ENCODE measurements at regions not wholly inside any gene's neighbourhood (a gene's known extent, or its start where the extent isn't known, plus 50 kb on each side); places are given as distances from the start of the nearest gene placed in this dataset.

DNA sequence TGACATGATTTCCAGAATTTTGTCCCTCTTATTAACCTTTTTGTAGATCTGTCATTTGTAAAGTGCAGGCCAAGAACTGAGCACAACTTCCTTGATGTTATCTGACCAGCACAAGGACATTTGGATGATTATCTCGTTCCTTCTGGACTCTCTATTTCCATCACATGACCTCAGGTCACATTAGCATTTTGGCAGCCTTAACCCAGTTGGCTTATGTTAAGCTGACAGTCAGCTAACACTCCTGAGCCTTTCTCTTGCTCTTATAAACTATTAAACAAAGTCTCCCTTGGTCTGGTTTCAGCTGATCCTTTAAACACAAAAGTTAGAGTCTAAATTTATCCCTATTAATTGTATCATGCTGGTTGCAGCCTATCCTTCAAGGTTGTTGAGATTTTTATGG is 167.2 kb upstream of the RBBP8 start:
- H3K36me3 ChIP-seq: no peaks in the 10 kb centered on the region
- H3K4me1 ChIP-seq: no peaks in the 10 kb centered on the region
- 25 to 33% methylated on average over 1 of the region's 1 CpG for WGBS, 2 donors
- intact Hi-C loops (cut with DNase I): no loop called here
- no peak for TF ChIP-seq CTCF (IDR thresholded peaks at IDR 0.05)
- TF ChIP-seq POLR2A (IDR thresholded peaks at IDR 0.05): no peak
- no peaks in the 10 kb centered on the region for H3K27me3 ChIP-seq
- H3K9me3 ChIP-seq: no peaks in the 10 kb centered on the region
- no peak for DNase-seq
- no peak overlapping the region for H3K27ac ChIP-seq
- H3K4me3 ChIP-seq: no peak overlapping the region

DNA sequence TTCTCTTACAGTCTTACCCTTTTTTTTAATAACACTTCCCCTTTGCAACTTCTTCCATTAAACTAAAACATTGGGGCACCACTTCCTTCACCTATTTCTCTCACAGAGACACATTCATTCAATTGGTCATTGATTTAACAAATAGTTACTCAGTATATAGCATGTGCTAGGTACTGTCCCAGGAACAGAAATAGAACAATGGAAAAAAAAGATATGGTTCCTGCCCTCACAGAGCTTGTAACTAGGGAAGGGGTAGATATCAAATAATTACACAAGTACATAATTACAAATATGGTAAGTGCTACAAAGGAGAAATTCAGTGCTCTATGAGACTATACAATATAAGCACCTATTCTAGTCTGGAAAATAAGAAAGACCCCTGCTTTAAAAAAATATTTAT is 165.5 kb upstream of the RBBP8 start:
- H3K27ac ChIP-seq: no peak overlapping the region
- intact Hi-C loops (cut with DNase I): no loop called here
- no peaks in the 10 kb centered on the region for H3K4me1 ChIP-seq
- H3K27me3 ChIP-seq: no peaks in the 10 kb centered on the region
- no peak for DNase-seq
- no peaks in the 10 kb centered on the region for H3K36me3 ChIP-seq
- no peak for TF ChIP-seq POLR2A (IDR thresholded peaks at IDR 0.05)
- no peak for TF ChIP-seq CTCF (IDR thresholded peaks at IDR 0.05)
- no peak overlapping the region for H3K4me3 ChIP-seq
- H3K9me3 ChIP-seq: no peaks in the 10 kb centered on the region

- Histone ChIP-seq H3K36me3 (no peaks in the 10 kb centered on the region), H3K27ac (no peak overlapping the region), H3K27me3 (no peaks in the 10 kb centered on the region), H3K9me3 (no peaks in the 10 kb centered on the region), H3K4me1 (no peaks in the 10 kb centered on the region), H3K4me3 (no peak overlapping the region)
- 81 to 85% methylated on average over 3 of the region's 3 CpGs for WGBS, 2 donors
- no peak for DNase-seq
- TF ChIP-seq CTCF (IDR thresholded peaks at IDR 0.05): no peak
- intact Hi-C loops (cut with DNase I): no loop called here
These were observed 159.2 kb upstream of the RBBP8 start for GRCh38 chr18:22773944-22774343.

GRCh38 chr18:22778996-22779395 is 154.1 kb upstream of the RBBP8 start:
- Histone ChIP-seq H3K9me3 (no peaks in the 10 kb centered on the region), H3K36me3 (no peaks in the 10 kb centered on the region), H3K4me1 (no peaks in the 10 kb centered on the region), H3K4me3 (no peak overlapping the region), H3K27me3 (no peaks in the 10 kb centered on the region), H3K27ac (no peak overlapping the region)
- intact Hi-C loops (cut with DNase I): no loop called here
- TF ChIP-seq POLR2A (IDR thresholded peaks at IDR 0.05) (no peak), CTCF (IDR thresholded peaks at IDR 0.05) (no peak)
- no peak for DNase-seq
- WGBS, 2 donors: 29 to 60% methylated on average over 1 of the region's 1 CpG

DNA sequence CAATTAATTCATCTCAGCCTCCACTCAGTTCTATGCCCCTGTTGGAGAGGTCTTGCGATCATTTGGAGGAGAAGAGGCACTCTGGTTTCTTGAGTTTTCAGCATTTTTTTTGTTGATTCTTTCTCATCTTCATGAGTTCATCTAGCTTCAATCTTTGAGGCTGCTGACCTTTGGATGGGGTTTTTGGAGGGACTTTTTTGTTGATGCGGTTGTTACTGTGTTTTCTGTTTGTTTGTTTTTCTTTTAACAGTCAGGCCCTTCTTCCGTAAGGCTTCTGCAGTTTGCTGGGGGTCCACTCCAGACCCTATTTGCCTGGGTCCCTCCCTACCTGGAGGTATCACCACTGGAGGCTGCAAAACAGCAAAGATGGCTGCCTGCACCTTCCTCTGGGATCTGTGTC is 149.9 kb upstream of the RBBP8 start:
- no peak for DNase-seq
- WGBS, 2 donors: 82% methylated on average over 3 of the region's 3 CpGs

More for the DNA sequence above, 149.9 kb upstream of the RBBP8 start:
- Histone ChIP-seq H3K4me1 (no peaks in the 10 kb centered on the region), H3K27ac (no peak overlapping the region), H3K4me3 (no peak overlapping the region), H3K9me3 (no peaks in the 10 kb centered on the region), H3K27me3 (no peaks in the 10 kb centered on the region), H3K36me3 (no peaks in the 10 kb centered on the region)
- no peak for TF ChIP-seq POLR2A (IDR thresholded peaks at IDR 0.05)
- TF ChIP-seq CTCF (IDR thresholded peaks at IDR 0.05): no peak
- intact Hi-C loops (cut with DNase I): no loop called here

Data from esophagus squamous epithelium (tissue), 5 donors.